GM19324 (cell line): ENCODE measurements at regions not wholly inside any gene's neighbourhood (a gene's known extent, or its start where the extent isn't known, plus 50 kb on each side); places are given as distances from the start of the nearest gene placed in this dataset.

Experiments used
- ATAC-seq: cut with Tn5 transposase; IDR thresholded peaks from one replicate; pipeline ENCODE4 v1.9.1; 2021; ENCODE audit warnings: mild to moderate bottlenecking, moderate library complexity; ENCODE audit not compliant: unreplicated experiment, low FRiP score

DNA sequence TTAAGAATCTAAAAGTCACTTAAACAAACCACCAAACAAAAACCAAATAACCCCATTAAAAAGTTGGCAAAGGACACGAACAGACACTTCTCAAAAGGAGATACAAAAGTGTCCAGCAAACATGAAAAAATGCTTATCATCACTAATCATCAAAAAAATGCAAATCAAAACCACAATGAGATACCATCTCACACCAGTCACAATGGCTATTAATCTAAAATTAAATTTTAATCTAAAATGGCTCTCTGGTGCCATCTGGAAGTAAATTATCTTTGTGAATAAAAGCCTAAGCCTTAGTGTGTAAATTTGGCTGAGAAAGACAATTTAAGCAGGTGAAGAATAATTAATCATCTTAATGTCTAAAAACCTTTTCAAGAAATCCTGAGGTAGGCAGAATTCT lies 204.5 kb upstream of the PPFIA2 start:
- ATAC-seq: no peak

DNA sequence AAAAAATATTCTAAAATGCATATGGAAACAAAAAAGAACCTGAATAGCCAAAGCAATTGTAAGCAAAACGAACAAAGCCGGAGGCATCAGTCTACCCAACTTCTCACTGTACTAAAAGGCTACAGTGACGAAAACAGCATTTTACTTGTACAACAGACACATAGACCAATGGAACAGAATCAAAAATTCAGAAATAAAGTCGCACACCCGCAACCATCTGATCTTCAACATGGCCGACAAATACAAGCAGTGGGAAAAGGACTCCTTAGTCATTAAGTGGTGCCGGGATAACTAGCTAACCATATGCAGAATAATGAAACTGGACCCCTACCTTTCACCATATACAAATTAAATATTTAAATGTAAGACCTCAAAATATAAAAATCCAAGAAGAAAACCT lies 203.9 kb upstream of the PPFIA2 start:
- ATAC-seq: no peak

DNA sequence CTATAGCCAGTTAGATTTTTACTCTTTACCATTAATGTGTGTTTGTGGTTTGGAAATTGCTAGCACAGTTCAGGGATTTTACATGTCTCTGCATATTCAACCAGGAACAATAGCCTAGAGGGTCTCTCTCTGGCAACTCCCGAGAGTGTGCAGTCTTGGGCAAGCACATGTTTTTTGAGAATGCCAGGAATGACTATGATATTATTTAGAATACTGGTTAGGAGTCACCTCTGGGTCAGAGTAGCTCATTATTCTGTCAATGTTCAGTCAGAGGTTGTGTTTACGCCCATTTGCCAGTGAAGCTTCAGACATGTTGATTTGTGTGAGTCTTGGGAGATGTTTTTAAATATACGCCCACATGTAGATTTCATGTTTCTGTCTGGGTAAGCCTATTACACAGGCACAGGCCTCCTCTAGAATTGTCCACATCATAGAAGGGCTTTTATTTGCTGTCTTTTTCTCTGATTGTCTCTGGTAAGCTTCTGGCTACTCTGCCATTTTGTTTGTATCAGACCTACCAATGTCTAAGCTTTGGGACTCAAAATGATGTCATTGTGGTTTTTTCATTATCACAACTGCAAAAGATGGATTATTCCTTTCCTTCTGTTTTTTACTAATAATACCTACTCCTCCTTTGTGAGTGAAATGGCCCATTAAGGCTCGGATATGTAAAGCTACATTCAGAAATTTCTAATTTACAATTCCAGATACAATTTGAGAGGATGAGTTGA lies 203.1 kb upstream of the PPFIA2 start:
- no peak for ATAC-seq

DNA sequence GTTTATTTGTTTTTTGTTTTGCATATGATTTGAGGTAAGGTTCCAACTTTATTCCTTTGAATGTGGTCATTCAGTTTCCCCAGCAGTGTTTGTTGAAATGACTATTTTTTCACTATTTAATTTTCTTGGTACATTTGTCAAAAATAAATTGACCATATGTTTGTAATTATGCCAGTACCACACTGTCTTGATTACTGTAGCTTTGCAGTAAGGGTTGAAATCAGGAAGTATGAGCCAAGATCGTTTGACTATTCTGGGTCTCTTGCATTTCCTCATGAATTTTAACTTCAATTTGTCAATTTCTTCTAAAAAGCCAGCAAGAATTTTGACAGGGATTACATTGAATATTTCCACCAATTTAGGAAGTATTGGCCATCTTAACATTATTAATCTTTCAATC lies 199.3 kb upstream of the PPFIA2 start:
- ATAC-seq: no peak

DNA sequence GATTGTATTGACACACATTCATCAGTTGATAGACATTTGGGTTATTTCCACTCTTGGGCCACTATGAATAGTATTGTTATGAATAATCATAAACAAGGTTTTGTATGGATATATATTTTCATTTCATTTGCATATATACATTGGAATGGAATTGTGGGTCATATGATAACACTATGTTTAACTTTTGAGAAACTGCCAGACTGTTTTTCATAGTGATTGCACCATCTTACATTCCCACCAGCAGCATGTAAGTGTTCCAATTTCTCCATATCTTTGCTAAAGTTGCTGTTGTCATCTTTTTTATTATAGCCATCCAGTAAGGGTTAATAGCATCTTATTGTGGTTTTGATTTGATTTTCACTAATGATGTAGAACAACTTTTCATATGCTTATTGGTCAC lies 198.5 kb upstream of the PPFIA2 start:
- ATAC-seq: no peak

DNA sequence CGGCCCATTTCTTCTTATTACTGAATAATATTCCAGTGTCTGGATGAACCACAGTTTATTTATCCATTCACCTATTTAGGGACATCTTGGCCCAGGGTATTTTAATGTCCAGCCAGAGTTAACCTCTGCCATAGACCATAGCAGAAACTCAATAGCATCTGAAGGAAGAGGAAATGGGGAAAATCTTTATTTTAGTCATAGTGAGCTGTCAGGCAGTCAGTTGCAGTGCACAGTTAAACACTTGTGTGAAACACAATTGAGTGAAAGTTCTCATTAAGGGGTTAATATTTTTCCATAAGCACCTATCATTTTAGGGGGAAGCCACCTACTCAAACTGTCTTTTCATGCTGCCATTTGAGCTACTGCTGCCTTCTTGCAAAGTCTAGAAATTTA lies 197.3 kb upstream of the PPFIA2 start:
- no peak for ATAC-seq

DNA sequence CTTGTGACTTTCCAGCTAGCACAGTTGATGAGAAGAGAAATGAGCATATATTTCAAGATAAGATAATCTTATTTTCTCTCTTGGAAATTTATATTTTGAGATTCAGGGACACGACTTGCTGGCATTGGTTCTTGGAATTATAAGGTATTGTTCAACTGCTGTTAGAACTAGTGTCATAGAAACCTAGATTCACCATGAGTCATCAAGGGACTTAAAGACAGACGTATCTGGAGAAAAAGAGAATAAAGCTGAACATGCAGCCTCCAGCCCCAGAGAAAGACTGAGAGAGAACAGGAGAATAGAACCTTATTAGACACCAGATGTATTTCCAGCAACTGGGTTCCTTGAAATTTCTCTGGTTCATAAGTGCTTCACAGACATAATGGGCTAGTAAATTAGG lies 194.4 kb upstream of the PPFIA2 start:
- ATAC-seq: no peak

DNA sequence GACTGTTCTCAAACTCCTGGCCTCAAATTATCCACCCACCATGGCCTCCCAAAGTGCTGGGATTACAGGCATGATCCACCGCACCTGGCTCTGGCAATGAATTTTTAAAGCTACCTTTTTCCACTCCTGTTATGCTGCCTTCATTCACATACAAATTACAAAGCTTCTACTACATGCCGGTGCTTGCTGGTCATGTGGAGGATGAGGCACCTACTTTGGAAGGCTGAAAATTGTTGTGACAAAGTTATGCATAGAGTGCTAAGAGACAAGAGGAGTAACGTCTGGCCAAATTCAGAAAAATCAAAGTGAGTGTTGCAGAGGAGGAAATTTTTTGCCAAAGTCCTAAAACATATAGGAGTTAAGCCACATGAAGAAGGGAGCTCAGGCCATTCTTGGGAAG lies 191.7 kb upstream of the PPFIA2 start:
- no peak for ATAC-seq

DNA sequence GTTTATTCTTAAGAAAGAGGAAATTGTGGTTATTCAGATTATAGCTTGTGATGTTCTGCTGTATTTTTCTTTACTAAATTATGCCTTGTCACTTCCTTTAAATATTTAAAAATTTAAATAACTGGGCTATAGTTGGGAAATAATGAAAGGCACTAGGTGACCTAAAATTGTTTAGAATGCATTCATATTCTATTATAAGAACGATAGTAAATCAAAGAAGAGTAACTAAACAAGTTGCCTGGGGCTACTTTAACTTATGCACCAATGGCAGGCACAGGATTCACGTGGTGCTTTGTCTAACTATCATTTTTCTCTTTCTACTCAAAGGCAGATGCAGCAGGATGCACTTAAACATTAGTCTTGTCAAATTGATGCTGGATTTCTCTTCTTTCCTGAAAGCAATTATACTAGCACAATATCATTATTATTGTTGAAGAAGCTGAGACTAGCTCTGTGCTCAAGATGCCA lies 190.7 kb upstream of the PPFIA2 start:
- no peak for ATAC-seq

DNA sequence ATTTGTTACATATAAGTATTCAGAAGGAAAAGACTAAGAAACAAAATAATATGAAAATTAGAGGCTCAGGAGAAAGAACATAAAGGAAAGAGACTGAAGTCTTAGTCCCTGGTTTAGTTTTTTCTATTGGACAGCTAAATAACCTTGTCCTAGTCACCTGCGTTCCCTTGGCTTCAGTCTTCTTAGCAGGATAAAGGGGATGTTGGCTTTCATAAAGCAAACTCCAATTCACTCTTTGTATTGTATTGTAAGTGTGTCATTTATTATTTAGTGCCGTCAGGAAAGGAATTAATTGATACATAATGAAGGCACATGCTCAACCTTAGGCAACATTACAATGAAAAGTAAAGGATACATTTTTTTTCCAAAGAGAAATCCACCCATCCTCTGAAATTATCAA lies 190.3 kb upstream of the PPFIA2 start:
- ATAC-seq: no peak

DNA sequence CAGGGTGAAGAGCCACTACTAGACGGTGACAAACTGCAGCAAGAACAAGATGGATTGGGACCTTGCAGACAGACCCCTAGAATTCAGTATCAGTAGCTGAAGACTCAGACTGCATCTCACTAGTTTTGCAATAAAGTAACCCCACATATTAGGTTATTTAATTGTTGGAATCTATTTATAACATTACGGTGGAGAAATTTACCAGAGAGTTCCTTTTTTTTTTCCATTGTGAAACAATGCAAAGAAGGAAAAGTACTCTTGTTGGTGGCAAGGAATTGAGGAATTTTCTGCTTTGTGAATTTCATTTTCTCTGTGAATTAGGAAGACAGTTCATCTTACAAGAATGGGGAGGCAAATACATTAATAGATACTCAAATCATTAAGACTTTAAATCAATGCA lies 185.7 kb upstream of the PPFIA2 start:
- ATAC-seq: no peak

DNA sequence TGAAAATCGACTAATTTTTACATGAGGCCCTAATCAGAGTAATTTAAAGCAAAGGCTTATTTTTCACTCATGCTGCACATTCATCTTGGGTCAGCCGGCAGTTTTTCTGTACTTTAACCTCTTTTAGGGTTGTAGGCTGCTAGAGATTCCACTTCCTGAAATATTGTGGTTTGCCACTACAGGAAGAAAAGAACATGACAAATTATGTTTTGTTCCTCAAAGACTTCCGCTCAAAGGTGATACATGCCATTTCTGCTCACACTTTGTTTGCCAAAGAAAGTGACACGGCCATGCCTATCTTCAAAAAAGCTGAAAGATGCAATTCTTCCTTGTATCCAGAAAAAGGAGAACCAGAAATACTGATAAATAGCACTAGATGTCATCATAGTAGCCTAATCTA lies 183.4 kb upstream of the PPFIA2 start:
- ATAC-seq: no peak

DNA sequence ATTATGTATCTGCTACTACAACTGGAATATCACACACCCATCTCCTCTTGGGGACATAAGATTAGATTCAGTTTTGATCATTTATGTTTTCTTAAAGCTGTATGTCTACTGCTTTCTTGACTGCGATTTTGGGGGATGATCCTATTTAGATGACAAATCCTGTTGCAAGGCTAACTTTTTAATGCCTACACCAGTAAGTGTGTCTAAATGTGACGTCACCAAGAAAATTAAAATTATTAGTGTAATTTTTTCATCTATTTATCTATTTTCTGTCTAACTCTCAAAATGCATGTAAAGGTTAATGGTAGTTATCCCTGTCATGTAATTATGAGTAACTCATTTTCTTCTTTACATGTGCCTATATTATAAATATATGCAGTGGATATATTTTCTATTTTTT lies 170.9 kb upstream of the PPFIA2 start:
- ATAC-seq: no peak

DNA sequence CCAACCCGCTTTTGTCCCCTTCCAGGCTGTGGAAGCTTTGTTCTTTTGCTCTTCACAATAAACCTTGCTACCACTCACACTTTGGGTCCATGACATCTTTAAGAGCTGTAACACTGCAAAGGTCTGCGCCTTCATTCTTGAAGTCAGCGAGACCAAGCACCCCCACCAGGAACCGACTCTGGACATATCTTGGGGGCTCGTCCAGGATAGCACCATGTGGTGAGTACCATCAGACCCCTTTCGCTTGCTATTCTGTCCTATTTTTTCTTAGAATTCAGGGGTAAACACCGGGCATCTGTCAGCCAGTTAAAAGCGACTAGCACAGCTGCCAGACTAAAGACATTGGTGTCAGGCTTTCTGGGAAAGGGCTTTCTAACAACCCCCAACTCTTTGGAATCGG lies 137.6 kb upstream of the PPFIA2 start:
- ATAC-seq: no peak

DNA sequence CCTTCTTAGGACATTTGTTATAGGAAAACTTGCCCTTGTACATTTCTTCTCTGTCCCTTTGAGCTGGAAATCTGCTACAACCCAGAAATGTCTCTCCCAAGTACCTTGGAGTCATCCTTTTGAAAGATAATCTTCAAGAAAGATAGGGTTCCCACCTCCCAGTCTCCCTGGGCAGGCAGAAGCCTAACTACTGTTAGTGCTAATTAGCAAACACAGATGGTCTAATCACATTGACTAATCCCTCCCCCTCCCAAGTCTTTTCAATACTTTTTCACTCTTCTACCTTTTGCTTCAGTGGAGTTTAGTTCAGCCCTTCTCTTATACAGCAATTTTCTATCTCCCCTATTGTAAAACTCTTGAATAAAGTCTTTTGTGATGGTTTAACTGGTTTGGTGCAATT lies 129.8 kb upstream of the PPFIA2 start:
- ATAC-seq: no peak

DNA sequence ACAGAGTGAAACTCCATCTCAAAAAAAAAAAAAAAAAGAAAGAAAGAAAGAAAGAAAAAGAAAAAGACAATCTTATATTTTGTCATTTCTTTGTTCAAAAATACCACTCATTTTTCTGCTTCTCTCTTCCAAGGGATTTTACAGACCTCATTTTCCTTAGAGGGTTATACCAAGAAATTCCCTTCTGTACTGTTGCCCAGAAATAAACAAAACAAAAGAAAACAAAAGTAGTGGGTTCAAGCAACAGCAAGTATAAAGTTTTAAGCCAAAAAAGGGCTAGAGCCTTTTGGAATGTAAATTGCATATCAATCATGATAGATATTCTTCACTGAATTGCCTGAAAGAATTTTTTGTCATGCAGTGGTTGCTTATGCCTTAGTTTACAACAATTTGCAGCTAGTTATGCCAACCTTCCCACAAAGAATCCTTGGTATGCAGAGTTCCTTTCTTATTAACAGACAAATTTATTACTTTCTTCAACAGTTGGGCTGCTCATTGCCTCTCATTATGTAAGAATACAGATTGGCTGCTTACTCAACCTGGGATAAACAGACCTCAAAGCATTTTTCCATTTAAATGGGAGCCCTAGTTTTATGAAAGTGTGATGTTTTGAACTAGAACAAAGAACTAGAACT lies 129.1 kb upstream of the PPFIA2 start:
- ATAC-seq: no peak

DNA sequence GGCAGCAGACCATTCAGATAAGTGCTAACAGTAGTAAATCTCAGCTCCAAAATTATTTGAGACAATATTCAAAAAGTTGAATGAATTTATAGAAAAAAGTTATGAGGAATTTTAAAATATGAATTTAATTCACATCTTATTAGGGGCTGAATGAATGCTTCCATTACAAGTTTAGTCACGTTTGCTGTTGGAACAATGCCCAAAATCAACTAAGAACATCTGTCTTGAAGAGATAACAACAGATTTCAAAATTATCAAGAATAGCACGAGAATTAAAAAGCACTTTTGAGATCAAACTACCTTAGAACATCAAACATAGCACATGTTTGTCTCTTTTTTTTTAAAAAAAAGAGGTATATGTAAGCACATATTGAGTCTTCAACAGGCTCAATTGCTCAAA lies 115.4 kb upstream of the PPFIA2 start:
- no peak for ATAC-seq

DNA sequence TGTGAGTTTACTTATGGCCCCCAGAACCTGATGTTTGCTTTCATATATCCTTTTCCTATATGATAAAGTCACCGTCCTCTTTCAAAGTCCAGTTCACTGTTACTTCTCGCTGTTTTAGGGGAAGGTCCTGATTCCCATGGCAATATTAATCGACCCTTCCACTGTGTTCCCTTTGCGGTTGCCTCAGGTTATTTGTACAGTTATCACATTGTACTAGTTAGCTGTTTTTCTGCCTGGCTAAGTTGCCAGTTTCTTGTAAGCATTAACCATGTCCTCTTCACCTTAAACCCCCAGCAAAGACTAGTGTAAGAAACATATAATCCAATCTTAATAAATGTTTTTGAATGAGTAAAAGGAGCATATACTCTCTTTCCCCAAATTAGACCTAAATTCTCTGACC lies 115.0 kb upstream of the PPFIA2 start:
- no peak for ATAC-seq

DNA sequence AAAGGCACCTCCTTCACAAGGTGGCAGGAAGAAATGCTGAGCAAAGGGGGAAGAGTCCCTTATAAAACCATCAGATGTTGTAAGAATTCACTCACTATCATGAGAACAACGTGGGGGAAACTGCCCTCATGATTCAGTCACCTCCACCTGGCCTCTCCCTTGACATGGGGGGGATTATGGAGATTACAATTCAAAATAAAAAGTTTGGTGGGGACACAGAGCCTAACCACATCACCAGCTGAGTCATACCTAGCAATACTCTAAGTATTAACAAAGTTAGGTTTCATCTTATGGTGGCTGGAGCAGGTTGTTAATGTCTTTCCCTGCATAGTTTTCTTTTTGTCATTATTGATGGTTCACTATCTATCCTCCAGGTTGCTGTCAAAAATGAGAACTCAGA lies 113.2 kb upstream of the PPFIA2 start:
- ATAC-seq: no peak

DNA sequence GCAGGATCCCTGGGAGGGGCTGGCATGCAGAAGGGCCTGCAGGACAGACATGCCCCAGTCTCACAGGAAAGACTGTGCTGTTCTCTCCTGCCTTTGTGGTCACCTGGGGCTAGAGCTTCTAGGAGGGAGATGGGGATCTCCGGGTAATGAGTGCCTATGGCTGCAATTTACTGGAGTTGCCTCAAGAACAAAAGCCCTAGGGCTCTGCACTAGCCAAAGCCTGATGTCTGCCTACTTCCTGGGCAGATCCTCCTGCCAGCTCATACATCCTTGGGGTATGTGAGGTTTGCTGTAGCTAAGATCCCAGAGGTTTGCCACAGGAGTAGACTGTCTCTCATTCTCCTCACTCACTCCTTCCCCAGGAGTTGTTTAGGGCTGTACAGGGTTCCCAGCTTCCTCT lies 106.9 kb upstream of the PPFIA2 start:
- ATAC-seq: no peak

DNA sequence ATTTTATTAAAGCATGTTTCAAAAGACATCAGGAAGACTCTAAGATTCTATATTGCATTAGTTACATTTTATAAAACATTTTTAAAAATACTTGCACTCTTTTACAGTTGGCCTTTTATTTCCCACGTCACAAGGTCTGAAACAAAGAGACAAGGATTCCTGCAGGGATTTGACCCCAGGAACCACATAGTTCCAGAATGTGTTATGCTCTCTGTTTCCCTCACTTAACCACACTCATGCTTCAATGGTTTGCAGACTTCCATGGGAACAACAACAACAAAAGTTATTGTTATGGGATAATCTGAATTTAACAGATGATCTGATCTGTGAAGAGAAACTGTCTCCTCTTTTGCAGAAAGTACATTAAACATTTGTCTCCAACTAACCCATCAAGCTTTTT lies 104.3 kb upstream of the PPFIA2 start:
- no peak for ATAC-seq

DNA sequence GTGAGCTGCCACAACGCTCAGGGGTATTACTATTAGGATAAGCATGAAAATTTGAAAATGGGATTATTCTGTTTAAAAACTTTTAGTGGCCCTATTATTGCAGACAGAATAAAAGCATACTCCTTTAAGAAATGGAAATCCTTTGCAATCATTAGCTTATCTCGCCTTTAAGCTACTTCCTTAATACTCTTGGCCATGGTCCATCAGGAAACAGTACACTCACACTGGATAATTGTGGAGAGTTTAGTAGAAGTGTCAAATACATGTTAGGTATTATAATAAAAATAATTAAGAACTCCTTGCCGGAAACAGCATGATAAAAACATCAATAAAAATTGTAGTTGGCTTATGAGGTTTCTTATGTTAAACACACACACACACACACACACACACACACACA lies 100.4 kb upstream of the PPFIA2 start:
- ATAC-seq: no peak

DNA sequence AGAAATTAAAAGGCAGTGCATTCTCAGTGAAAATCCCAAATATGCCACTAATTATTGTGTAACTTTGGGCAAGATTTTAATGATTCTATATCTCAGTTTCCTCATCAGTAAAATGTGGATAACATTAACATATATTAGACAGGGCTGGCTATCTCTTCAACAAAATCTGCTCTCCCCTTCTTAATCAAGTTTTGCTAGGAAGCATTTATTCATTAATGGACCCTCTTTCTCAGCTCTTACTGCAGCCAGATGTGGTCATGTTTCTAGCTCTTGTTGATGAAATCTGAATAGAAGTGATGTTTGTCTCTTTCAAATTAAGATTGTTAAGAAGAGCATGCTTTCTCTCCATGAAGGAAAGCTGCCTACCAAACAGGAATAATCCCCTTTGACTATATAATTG lies 84.4 kb upstream of the PPFIA2 start:
- no peak for ATAC-seq
